ENCODE measurements at regions not wholly inside any gene's neighbourhood (a gene's known extent, or its start where the extent isn't known, plus 50 kb on each side); places are given as distances from the start of the nearest gene placed in this dataset.
"Not testable (repeated sequence)": the region's sequence is repeated elsewhere in the genome, so short reads cannot be mapped to it uniquely, and the experiment has no call there.

DNA sequence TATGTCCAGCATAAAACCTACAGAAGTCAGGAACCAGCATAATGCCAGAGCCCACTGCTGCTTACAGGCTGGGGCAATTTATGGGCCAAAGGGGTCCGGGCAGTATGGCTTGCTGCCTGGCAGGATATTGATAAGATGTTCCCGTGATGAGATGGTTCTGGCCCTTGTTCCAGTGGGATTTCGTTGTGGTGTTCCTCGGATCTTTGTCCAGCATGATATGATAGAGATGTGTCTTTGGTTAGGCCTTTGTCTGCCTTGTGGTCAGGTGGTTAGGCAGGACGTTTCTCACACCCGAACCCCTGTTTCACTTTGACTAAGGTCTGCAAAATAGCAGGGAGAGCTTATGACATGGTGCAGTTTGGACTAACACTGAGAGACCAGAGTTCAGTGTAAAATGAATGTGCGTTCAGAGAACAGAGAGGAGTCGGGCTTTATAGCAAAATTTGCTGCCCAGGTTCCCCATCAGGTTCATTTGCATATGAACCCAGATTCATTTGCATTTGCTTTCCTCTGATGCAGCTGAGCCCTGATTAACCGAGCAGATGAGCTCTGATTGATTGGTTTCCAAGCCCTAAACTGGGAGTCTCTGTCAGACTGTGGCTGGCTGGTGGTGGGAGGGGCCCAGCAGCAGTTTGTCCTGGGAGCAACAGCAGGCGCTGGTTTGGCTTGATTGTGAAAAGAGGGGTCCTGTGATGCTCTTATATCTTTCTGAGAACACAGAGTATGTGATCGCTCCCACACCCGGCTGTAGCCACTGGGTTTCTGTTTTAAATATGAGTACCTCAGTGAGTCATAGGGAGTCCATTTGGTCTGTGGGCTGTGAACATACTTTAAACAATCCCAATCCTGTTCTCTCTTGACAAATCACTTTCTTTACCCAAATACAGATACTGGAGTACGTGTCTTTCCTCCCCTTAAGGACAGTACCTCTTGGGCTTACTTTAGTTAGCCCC, 156.3 kb upstream of the PZP start:
- no peaks in the 10 kb centered on the region for H3K36me3 ChIP-seq (ENCODE audit: insufficient read depth, low read length)
- H3K27ac ChIP-seq (ENCODE audit: low read depth, low read length), result peak overlapping the region; percentile 82
- H3K4me1 ChIP-seq (ENCODE audit: insufficient read depth, low read length), result peaks cover 34% of the 10 kb centered on the region
- H3K27me3 ChIP-seq (ENCODE audit: insufficient read depth, low read length), result no peaks in the 10 kb centered on the region
- 18% methylated on average over 13 of the region's 13 CpGs for WGBS
- H3K4me3 ChIP-seq (ENCODE audit: low read length), result no peak overlapping the region
- H3K9ac ChIP-seq (ENCODE audit: low read depth, low read length), result peak overlapping the region; percentile 63
- no peaks in the 10 kb centered on the region for H3K9me3 ChIP-seq (ENCODE audit: insufficient read depth, low read depth, low read length)

DNA sequence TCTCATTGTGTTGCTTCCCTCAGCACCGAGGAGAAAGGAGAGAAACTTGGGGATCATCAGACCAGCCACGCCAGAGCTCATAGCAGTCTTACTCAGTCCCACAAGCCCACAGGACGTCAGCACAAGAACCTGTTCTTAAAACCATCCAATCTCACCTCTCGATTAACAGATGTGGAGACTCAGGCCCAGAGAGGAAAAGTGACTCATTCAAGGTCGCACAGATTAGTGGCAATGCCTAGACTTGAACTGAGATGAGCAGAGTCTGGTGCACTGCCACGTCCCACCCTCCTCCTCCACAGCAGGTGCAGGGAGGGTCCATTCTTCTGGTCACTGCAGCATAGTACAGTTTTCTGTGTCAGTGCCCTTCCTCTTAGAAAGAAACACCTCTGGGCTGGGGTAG, 154.9 kb upstream of the PZP start:
- H3K4me1 ChIP-seq (ENCODE audit: insufficient read depth, low read length), result peaks cover 34% of the 10 kb centered on the region
- 83% methylated on average over 6 of the region's 6 CpGs for WGBS

DNA sequence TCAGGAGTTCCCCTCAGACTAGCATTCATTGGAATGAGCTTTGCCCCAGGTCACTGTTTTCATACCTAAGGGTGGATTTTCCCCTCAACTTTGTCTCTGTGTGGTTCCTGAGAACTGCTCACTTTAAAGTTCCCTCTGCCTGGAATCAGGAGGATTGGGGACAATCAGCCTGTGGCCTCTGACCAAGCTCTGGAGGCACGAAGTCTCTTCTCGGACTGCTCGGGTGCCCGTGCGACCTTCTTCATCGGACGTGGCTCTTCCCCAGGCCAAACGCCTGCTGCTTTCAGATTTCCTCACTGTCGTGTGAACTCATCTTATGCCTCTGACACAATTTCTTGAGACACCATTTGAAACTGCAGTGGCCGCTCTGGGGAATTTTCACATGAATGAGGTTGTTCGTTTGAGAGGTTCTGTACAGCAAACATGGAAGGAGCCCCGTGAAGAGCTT, 153.7 kb upstream of the PZP start:
- Histone ChIP-seq H3K4me1 (ENCODE audit: insufficient read depth, low read length) (peaks cover 31% of the 10 kb centered on the region), H3K36me3 (ENCODE audit: insufficient read depth, low read length) (no peaks in the 10 kb centered on the region), H3K4me3 (ENCODE audit: low read length) (no peak overlapping the region), H3K9me3 (ENCODE audit: insufficient read depth, low read depth, low read length) (no peaks in the 10 kb centered on the region), H3K9ac (ENCODE audit: low read depth, low read length) (no peak overlapping the region), H3K27ac (ENCODE audit: low read depth, low read length) (no peak overlapping the region), H3K27me3 (ENCODE audit: insufficient read depth, low read length) (no peaks in the 10 kb centered on the region)
- 84% methylated on average over 12 of the region's 12 CpGs for WGBS

More for the DNA sequence above, 154.9 kb upstream of the PZP start:
- Histone ChIP-seq H3K27ac (ENCODE audit: low read depth, low read length) (no peak overlapping the region), H3K9me3 (ENCODE audit: insufficient read depth, low read depth, low read length) (no peaks in the 10 kb centered on the region), H3K4me3 (ENCODE audit: low read length) (no peak overlapping the region), H3K36me3 (ENCODE audit: insufficient read depth, low read length) (no peaks in the 10 kb centered on the region), H3K9ac (ENCODE audit: low read depth, low read length) (no peak overlapping the region), H3K27me3 (ENCODE audit: insufficient read depth, low read length) (no peaks in the 10 kb centered on the region)

DNA sequence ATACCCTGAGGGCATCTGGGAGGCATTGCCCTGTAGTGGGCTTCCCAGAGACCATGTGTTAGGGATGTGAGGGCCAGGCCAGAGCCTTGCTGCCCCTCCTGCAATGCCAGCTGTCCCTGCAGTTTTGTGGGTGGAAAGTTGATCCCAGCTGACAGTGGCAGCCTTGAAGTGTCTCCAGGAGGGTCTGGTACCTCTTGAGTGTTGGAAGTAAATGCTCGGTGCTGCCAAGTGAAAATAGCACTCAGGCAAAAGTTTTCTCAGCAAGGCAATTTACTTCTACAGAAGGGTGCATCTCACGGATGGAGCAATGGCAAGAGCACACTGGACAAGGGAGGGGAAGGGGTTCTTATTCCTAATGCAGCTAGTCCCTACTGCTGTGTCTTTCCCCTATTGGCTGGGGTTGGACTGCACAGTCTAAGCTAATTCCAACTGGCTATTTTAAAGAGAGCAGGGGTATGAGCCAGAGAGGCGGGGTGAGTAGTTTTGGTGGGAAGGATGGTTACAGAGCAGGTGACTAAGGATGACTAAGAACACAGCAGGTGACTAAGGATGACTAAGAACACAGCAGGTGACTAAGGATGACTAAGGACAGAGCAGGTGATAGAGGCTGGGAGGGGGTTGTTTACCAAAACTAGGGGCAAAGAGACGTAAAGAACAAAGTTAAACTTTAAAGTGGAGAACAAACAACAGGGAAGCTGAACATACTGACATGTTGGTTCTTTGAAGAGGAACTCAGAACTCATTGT, 146.0 kb upstream of the PZP start:
- peaks cover 17% of the 10 kb centered on the region for H3K9me3 ChIP-seq (ENCODE audit: insufficient read depth, low read depth, low read length)
- not testable (repeated sequence) for H3K27ac ChIP-seq (ENCODE audit: low read depth, low read length)
- 92% methylated on average over 4 of the region's 4 CpGs for WGBS

DNA sequence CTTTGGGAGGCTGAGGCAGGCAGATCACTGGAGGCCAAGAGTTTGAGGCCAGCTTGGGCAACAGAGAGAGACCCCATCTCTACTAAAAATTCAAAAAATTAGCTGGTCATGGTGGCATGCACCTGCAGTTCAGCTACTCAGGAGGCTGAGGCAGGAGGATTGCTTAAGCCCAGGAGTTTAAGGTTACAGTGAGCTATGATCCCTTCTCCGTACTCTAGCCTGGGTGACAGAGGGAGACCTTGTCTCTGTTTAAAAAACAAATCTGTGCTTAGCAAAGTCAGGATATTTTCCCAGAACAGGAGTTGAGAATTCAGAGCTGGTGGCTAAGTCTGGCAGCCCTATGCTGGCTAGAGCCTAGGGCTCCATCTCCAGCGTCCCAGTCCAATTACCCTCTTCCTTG, 142.9 kb upstream of the PZP start:
- WGBS, result 94% methylated on average over 2 of the region's 2 CpGs
- Histone ChIP-seq H3K9ac (ENCODE audit: low read depth, low read length) (no peak overlapping the region), H3K4me1 (ENCODE audit: insufficient read depth, low read length) (no peaks in the 10 kb centered on the region), H3K4me3 (ENCODE audit: low read length) (no peak overlapping the region), H3K27ac (ENCODE audit: low read depth, low read length) (no peak overlapping the region), H3K36me3 (ENCODE audit: insufficient read depth, low read length) (no peaks in the 10 kb centered on the region), H3K27me3 (ENCODE audit: insufficient read depth, low read length) (no peaks in the 10 kb centered on the region), H3K9me3 (ENCODE audit: insufficient read depth, low read depth, low read length) (peaks cover 17% of the 10 kb centered on the region)

More for the DNA sequence above, 146.0 kb upstream of the PZP start:
- H3K27me3 ChIP-seq (ENCODE audit: insufficient read depth, low read length); H3K4me3 ChIP-seq (ENCODE audit: low read length); H3K9ac ChIP-seq (ENCODE audit: low read depth, low read length); H3K4me1 ChIP-seq (ENCODE audit: insufficient read depth, low read length); H3K36me3 ChIP-seq (ENCODE audit: insufficient read depth, low read length): not testable (repeated sequence)

DNA sequence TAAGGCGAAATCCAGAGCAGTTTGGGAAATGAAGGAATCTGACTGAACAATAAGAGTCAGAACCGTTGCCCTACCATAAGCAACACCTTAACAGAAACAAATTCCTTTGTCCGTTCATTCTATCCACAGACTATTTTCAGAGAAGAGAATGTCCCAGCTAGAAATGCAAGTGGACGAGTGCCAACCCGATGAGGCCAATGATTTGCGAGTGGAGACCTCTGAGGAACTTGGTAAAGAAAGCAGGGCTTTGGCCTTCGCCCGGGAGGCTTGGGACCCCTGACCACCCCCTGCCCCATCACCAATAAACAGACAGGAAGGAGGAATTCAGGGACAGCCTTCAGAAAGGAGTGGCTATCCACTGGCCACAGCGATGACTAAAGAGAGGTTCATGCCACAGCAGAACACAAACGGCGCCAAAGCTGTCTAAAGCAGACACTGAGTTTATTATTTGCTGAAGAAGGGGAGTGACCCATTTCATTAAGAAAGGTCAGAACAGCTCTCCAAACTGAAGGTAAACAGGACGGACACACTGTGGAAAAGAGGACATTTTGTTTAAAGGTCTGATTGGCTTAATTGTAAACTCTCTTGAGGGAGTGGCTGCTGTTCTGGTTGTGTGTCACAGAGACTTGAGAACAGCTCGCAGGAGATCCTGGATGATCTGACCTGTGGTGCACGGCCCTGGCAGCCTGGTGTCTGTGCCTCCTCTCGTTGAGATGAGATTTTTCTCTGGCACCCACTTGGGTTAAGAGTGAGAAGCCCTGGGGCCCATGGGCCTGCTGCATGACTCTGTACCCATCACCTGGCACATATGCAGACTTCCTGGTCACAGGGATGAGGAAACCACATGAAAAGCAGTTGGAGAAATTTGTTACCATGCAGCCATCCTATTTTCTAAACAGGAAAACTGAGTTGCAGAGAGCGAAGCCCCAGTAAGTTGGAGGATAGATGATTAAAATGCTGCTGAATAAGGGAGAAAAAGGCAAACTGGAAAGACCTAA, 142.0 kb upstream of the PZP start:
- H3K4me1 ChIP-seq (ENCODE audit: insufficient read depth, low read length), result no peaks in the 10 kb centered on the region
- H3K9me3 ChIP-seq (ENCODE audit: insufficient read depth, low read depth, low read length), result peaks cover 17% of the 10 kb centered on the region
- H3K4me3 ChIP-seq (ENCODE audit: low read length), result no peak overlapping the region
- H3K27me3 ChIP-seq (ENCODE audit: insufficient read depth, low read length), result no peaks in the 10 kb centered on the region
- 83% methylated on average over 16 of the region's 16 CpGs for WGBS
- H3K9ac ChIP-seq (ENCODE audit: low read depth, low read length), result no peak overlapping the region
- no peak overlapping the region for H3K27ac ChIP-seq (ENCODE audit: low read depth, low read length)
- no peaks in the 10 kb centered on the region for H3K36me3 ChIP-seq (ENCODE audit: insufficient read depth, low read length)

DNA sequence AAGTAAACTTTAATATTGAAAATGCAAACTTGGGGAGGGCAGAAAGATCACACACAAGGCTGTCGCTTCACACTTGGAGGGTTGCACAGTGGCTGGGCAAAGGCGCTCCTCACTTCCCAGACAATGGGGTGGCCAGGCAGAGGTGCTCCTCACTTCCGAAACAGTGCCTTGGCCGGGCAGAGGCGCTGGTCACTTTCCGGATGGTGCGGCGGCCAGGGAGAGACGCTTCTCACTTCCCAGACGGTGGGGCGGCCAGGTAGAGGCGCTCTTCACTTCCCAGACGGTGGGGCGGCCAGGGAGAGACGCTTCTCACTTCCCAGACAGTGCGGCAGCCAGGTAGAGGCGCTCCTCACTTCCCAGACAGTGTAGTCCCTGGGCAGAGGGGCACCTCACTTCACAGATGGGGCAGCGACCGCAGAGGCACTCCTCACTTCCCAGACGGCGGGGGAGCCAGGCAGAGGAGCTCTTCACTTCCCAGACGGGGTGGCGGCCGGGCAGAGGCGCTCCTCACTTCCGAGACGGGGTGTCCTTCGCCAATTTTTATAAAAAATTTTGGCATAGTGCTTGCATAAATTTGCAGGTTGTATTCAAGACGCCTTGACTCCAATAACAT, 140.8 kb upstream of the PZP start:
- H3K9ac ChIP-seq (ENCODE audit: low read depth, low read length), result no peak overlapping the region
- WGBS, result 93% methylated on average over 29 of the region's 29 CpGs
- H3K4me3 ChIP-seq (ENCODE audit: low read length), result no peak overlapping the region
- no peaks in the 10 kb centered on the region for H3K4me1 ChIP-seq (ENCODE audit: insufficient read depth, low read length)
- no peaks in the 10 kb centered on the region for H3K27me3 ChIP-seq (ENCODE audit: insufficient read depth, low read length)
- no peaks in the 10 kb centered on the region for H3K36me3 ChIP-seq (ENCODE audit: insufficient read depth, low read length)
- peaks cover 13% of the 10 kb centered on the region for H3K9me3 ChIP-seq (ENCODE audit: insufficient read depth, low read depth, low read length)
- no peak overlapping the region for H3K27ac ChIP-seq (ENCODE audit: low read depth, low read length)

DNA sequence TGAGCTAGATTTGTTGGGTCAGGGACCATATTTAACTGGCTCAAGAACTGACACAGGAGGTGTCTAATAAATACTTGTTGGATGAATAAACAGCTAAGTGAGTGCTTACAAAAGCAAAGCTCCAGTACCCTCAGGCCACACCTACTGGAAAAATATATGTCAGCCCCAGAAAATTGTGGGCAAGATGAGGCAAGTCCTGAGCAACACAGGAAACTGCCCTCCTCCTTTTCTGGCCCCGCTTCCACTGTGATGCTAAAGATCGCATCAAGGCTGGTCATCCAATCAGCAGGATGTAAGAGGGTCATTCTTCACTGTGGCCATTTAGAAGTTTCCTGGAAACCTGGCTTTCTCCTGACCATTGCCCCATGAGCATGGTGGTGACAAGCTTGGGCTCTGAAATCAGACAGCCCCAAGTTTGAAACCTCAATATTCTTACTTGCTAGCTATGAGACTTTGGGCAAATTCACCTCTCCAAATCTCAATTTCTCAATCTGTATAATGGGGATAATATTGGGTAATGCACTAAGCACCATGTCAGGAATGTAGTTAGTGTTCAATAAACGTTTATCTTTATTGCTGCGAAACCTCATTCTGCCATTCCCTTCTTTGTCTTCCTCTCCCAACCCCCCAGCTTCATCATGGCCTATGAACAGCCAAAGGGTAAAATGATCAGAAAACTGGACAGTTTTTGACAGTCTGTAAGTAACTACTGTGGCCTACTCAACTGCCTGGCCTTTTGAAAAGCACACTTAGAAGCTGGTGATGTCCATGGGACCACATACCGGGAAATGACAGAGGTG, 139.3 kb upstream of the PZP start:
- WGBS, result 97% methylated on average over 5 of the region's 5 CpGs
- H3K4me1 ChIP-seq (ENCODE audit: insufficient read depth, low read length), result no peaks in the 10 kb centered on the region
- H3K27ac ChIP-seq (ENCODE audit: low read depth, low read length), result no peak overlapping the region

DNA sequence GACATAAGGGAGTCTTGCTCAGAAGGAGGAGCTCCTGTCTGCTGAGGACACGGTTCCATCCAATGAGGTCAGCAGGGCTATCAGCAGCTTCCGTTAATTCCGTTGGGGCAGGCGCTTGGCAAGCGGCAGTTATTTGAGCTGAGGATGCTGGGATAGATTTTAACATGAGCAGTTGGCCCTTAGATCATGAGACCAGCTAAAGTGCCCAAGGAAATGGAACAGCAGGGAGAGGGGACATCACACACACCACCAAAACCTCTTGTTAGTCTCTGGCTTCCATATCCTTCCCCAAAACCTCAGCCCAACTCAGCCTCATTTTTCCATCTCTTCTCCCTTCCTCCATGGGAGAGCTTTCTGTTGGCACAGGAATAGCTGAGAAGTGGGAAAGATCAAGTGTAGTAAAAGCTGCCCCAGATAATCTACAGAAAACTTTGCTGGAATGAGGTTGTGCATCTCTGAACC, 138.7 kb upstream of the PZP start:
- no peaks in the 10 kb centered on the region for H3K4me1 ChIP-seq (ENCODE audit: insufficient read depth, low read length)
- no peak overlapping the region for H3K4me3 ChIP-seq (ENCODE audit: low read length)
- H3K36me3 ChIP-seq (ENCODE audit: insufficient read depth, low read length), result no peaks in the 10 kb centered on the region
- no peaks in the 10 kb centered on the region for H3K27me3 ChIP-seq (ENCODE audit: insufficient read depth, low read length)
- H3K9ac ChIP-seq (ENCODE audit: low read depth, low read length), result no peak overlapping the region
- no peaks in the 10 kb centered on the region for H3K9me3 ChIP-seq (ENCODE audit: insufficient read depth, low read depth, low read length)
- H3K27ac ChIP-seq (ENCODE audit: low read depth, low read length), result no peak overlapping the region
- WGBS, result 82% methylated on average over 5 of the region's 5 CpGs

More for the DNA sequence above, 139.3 kb upstream of the PZP start:
- Histone ChIP-seq H3K4me3 (ENCODE audit: low read length) (no peak overlapping the region), H3K9ac (ENCODE audit: low read depth, low read length) (no peak overlapping the region), H3K36me3 (ENCODE audit: insufficient read depth, low read length) (no peaks in the 10 kb centered on the region), H3K27me3 (ENCODE audit: insufficient read depth, low read length) (no peaks in the 10 kb centered on the region), H3K9me3 (ENCODE audit: insufficient read depth, low read depth, low read length) (0 out of 2 replicates have a peak, but pooled peaks cover 4% of the 10 kb centered on the region)

DNA sequence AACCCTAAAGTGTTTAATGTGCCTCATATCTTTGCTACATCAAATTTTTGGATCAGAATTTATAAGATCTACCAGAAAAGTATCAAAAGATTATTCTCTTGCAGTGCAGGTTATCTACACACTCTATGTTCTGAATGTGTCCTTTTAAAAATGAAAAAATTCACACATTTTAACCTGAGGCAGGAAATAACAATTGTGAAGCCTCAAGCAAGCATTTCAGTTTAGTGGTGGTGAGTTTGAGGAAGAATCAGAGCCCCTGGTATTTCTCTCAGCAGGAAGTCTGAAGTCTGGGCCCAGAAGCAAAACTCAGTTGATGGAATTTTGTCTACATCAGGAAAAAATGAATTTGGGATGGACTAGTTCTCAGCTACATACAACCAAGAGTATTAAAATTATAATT, 137.0 kb upstream of the PZP start:
- H3K4me3 ChIP-seq (ENCODE audit: low read length), result no peak overlapping the region

More for the DNA sequence above, 137.0 kb upstream of the PZP start:
- no peak overlapping the region for H3K9ac ChIP-seq (ENCODE audit: low read depth, low read length)
- no peaks in the 10 kb centered on the region for H3K36me3 ChIP-seq (ENCODE audit: insufficient read depth, low read length)
- H3K4me1 ChIP-seq (ENCODE audit: insufficient read depth, low read length), result no peaks in the 10 kb centered on the region
- no peak overlapping the region for H3K27ac ChIP-seq (ENCODE audit: low read depth, low read length)
- no peaks in the 10 kb centered on the region for H3K27me3 ChIP-seq (ENCODE audit: insufficient read depth, low read length)
- no peaks in the 10 kb centered on the region for H3K9me3 ChIP-seq (ENCODE audit: insufficient read depth, low read depth, low read length)
